Fibroblast of pulmonary artery (primary cell): ENCODE measurements at regions not wholly inside any gene's neighbourhood (a gene's known extent, or its start where the extent isn't known, plus 50 kb on each side); places are given as distances from the start of the nearest gene placed in this dataset.

Experiments used
- DNase-seq: peaks from one replicate; pipeline ENCODE4 v3.0.0-alpha.2; 2010; ENCODE audit warnings: low read depth
- H3K4me3 ChIP-seq: replicated peaks from 2 replicates; pipeline ENCODE4 v1.5.1; 2011; ENCODE audit warnings: low read depth, mild to moderate bottlenecking, control low read depth, low read length, moderate library complexity
- CTCF ChIP-seq: IDR thresholded peaks from 2 replicates; pipeline ENCODE4 v1.5.1; 2011; ENCODE audit warnings: mild to moderate bottlenecking, control low read depth, low read length, inconsistent platforms; ENCODE audit errors: missing control alignments

DNA sequence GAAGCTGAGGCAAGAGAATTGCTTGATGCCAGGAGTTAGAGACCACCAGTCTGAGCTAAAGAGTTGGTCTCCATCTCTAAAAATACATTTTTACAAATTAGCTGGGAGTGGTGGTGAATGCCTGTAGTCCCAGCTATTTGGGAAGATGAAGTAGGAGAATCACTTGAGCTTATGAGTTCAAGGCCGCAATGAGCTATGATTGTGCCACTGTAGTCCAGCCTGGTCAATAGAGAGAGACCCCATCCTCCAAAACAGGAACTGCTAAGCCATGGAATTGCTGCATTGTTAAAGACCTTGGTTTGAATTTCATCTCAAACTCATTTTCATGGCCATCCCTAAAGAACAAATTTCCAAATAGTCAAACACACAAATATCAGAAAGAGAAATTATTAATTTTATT is 113.9 kb upstream of the AGTR1 start:
- TF ChIP-seq CTCF, result no peak
- DNase-seq, result no peak

GRCh38 chr3:148584438-148584837 is 113.3 kb upstream of the AGTR1 start:
- H3K4me3 ChIP-seq, result no peak overlapping the region
- no peak for DNase-seq
- TF ChIP-seq CTCF, result no peak

More for the DNA sequence above, 113.9 kb upstream of the AGTR1 start:
- H3K4me3 ChIP-seq, result no peak overlapping the region

DNA sequence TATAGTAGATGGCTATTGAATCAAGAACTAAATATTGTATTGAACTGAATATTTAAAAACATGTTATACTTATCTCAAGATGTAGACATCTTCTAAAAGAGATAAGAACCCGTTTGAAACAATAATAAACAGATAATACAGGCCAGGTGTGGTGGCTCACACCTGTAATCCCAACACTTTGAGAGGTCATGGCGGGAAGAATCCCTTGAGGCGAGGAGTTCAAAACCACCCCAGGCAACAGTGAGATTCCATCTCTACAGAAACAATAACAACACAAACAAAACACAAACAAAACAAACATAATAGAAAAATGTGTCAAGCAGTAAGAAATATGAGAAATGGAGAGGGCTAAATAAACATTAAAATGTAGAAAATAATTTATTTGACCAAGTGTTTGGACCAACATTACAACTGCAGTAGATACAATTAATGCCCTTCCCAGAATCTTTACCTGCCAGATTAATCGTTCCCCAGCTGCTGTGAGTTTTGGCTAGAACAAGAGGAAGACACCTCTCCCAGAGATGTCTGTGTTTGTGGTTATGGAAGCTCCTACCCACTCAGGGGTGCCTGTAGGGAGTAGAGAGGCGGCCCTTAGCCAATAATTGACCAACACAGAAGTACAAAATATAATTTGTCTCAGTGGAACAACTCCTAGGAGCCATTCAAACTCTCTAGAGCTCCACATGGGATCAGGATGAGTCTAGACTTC is 111.9 kb upstream of the AGTR1 start:
- no peak for TF ChIP-seq CTCF
- H3K4me3 ChIP-seq, result no peak overlapping the region
- DNase-seq, result no peak

DNA sequence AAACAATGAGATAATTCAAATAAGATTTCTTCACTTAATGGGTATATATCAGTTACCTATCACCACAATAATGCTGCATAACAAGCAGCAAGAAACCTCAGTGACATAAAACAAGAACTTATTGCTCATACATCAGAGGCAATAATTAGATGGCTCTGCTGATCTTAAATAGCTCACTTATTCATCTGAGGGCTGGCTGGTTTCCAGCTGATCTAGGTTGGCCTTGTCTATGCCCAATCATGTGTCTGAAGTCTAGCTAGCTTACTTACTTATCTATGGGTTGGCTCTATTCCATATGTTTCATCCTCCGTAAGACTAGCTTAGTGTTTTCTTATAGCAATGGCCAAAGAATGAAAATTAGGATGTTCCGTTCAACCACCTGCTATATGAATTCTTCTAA is 109.4 kb upstream of the AGTR1 start:
- no peak for TF ChIP-seq CTCF
- no peak for DNase-seq
- no peak overlapping the region for H3K4me3 ChIP-seq

DNA sequence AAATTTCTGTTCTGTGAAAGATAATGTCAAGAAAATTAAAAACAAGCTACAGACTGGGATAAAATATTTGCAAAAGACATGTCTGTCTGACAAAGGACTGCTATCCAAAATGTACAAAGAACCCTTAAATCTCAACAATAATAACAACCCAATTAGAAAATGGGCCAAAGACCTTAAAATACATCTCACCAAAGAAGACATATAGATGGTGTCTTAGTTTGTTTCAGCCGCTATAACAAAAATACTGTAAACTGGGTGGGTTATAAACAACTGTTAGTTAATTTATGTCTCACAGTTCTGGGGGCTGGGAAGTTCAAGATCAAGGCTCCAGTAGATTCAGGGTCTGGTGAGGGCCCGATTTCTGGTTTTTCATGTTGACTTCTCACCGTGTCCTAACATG is 106.2 kb upstream of the AGTR1 start:
- no peak for TF ChIP-seq CTCF
- no peak overlapping the region for H3K4me3 ChIP-seq
- no peak for DNase-seq

- DNase-seq, result no peak
- H3K4me3 ChIP-seq, result no peak overlapping the region
- no peak for TF ChIP-seq CTCF
Observed at GRCh38 chr3:148598619-148599018, 99.1 kb upstream of the AGTR1 start.

GRCh38 chr3:148599481-148599880 is 98.2 kb upstream of the AGTR1 start:
- no peak for TF ChIP-seq CTCF
- H3K4me3 ChIP-seq, result no peak overlapping the region
- DNase-seq, result no peak
